HG03097 (cell line): ENCODE measurements at regions not wholly inside any gene's neighbourhood (a gene's known extent, or its start where the extent isn't known, plus 50 kb on each side); places are given as distances from the start of the nearest gene placed in this dataset.

Experiments
- ATAC-seq: cut with Tn5 transposase; IDR thresholded peaks from one replicate; pipeline ENCODE4 v1.9.1; 2021; ENCODE audit not compliant: unreplicated experiment, low FRiP score

DNA sequence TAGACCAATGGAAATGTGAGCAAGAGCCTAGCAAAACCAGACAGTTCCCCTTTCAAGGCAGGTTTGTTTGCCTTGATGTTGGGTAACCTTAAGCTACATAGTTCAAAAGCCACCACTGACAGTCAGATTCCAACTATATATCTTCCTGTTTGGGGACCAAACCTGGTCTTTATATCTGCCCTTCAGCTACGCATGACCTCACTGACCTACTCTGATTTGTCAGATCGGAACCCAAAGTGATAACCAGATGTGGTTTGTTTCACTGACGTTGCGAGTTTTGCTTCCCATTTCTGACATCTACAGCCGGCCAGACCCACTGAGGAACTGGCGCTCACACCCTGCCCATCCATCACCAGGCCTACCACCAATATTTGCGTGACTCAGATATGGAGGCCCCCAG lies 361.1 kb upstream of the CHRM3 start:
- ATAC-seq: no peak

- ATAC-seq: no peak
Measured at GRCh38 chr1:239023732-239024360, 362.5 kb upstream of the CHRM3 start.

DNA sequence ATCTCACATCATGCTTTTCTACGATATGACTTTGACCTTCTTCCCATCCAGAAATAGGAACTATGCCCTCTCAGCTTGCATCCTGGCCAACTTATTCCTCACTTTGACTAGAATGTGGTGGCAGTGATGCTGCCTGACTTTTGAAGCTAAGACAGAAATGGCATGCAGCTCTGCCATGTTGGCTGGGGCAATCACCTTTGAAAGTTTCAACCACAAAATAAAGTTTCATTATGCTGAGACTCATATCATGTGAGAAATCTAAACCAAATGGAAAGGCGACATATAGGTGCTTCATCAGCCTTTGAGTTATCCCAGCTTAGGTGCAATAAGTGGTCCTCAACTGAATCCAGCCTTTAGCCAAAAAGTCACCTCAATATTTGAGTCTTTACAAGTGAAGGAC lies 370.0 kb upstream of the CHRM3 start:
- ATAC-seq: no peak

GRCh38 chr1:239011382-239011781 lies 375.0 kb upstream of the CHRM3 start:
- ATAC-seq: no peak

DNA sequence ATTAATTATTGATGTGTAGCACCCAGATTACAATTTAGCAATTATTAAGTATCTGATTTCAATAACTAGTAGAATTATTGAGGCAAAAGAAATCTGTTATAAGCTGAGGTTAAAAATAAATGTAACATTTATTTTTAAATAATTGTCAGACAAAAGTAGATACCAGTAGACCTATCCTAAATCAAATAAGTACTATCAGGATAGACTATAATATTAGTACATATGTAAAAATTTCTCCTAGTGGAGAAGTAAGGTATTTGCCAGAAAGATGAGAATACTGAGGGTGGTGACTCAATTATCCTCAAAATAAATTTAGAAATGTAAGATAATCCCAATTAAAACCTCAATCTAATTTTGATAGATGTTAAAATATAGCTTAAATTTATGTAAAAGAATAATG lies 377.8 kb upstream of the CHRM3 start:
- ATAC-seq: no peak

GRCh38 chr1:239006276-239006675 lies 380.1 kb upstream of the CHRM3 start:
- no peak for ATAC-seq

- ATAC-seq: no peak
Measured at GRCh38 chr1:238999944-239000343, 386.4 kb upstream of the CHRM3 start.

DNA sequence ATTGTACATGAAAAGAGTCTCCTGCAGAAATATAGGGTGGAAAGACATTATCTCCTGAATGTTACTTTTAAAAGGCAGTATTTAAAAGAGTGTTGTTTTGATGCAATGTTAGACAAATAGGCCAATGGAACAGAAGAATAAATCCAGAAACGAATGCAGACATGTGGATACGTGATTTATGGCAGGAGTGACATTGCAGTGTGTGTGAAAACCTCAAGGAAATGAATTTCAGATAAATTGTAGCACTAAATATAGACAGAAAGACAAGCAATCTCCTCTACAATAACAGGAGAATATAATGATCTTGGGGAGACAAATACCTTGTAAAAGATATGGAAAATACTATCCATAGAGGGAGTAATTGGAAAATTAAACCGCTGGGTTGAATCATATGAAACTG lies 387.8 kb upstream of the CHRM3 start:
- no peak for ATAC-seq

- no peak for ATAC-seq
Measured at GRCh38 chr1:238991765-238992495, 394.4 kb upstream of the CHRM3 start.

DNA sequence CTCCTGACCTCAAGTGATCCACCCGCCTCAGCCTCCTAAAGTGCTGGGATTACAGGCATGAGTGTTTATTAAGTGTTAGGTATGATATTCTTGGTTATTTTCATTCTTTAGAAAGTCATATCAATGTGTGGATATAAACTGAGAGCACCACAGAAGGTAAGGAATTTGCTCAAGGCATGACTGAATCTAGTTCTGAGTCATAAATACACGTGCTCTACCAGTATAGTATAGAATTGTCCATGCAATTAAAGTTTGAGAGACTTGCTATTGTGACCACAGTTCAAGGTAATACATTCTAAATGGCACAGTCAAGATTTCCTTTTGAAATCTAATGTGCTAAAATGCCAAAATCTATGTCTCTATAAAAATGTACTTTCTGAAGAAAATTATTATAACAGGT lies 401.1 kb upstream of the CHRM3 start:
- ATAC-seq: no peak

DNA sequence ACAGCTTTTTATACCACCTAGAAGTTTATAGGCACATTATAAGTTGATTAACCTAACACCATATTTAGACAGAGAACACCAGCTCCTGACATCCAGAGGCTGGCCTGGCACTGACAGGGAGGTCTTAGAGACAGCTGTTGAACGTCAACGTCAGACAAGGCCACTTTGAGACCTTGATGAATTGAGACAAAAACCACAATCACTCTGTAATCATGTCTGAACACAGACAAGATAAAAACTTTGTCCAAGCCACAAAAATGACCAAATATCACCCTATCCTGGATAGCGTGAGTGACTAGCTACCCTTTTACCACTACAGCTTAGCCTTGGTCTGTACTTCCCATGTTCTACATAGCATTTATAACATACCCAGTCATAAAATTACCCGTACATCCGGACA lies 403.6 kb upstream of the CHRM3 start:
- ATAC-seq: no peak

DNA sequence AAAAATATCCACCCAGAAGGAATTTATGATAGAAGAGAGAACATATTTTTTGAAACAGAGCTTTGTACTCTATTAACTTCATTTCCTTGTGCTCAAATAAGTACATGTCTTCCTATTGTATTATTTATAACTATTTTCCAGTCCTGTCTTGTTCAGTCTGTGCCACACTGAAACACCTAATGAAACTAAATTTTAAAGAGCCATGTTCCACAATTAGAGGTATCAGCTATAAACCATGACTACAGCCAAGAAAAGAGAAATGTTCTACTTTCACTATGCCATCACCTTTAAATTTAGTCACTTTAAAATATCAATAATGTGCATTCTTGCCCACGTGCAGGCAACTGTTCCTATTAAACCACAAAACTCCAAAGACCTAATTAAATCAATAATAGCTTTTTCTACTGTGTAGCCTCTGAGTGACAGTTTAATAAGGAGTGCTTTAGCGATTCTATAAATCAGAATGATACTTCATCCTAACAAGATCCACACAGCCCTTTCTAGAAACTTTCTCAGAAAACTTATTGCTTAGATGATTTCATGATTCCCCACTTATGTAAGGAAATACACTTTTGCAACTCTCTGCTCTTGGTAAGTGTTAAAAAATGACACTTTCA lies 404.9 kb upstream of the CHRM3 start:
- no peak for ATAC-seq

DNA sequence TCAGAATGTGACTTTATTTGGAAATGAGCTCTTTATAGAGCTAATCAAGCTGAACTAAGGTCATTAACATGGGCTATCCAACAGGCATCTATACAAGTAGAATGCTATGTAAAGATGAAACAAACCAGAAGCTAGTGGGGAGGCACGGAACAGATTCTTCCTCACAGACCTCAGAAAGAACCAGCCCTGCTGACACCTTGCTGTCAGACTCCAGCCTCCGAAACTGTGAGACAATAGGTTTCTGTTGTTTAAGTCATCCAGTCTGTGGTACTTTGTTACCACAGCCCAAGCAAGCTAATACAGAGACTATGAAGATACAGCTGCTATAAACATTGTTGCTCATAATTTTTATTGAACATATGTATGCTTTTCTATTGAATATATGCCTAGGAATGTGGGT lies 406.3 kb upstream of the CHRM3 start:
- ATAC-seq: no peak

GRCh38 chr1:238964631-238965030 lies 421.7 kb upstream of the CHRM3 start:
- ATAC-seq: no peak

DNA sequence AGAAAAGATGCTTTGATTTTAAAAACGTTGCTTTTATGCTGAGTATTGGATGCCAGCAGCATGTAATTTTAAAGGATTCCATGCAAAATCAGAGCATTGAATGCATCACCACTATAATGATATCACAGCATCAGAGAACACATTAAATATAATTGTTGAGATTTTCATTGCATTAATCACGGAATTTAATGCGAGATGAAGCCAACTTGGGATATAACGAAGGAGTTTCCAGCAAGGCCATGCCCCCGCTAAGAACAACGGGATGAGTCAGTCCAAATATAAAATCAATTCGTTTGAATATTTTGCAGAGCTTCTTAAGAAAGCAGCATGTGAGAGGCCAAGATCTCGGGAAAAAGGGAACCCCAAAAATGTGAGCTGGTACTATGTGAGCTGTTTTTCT lies 423.4 kb upstream of the CHRM3 start:
- no peak for ATAC-seq

DNA sequence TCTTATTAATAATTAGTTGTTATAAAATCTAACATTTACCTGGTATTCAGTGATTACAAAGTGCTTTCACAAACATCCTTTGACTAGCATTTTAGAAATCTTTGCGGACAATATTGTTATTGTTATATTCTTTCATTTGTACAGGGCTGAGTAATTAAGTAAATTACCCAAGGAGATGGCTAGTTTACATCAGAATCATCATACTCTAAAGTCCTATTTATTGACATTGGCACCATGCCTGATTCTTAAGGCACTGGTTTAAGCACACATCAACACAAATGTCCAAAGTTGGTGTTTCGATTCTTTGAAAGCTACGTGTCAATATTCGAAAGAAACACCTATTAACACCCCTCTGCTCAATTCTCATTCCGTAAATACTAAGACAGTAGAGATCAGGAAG lies 424.6 kb upstream of the CHRM3 start:
- no peak for ATAC-seq

DNA sequence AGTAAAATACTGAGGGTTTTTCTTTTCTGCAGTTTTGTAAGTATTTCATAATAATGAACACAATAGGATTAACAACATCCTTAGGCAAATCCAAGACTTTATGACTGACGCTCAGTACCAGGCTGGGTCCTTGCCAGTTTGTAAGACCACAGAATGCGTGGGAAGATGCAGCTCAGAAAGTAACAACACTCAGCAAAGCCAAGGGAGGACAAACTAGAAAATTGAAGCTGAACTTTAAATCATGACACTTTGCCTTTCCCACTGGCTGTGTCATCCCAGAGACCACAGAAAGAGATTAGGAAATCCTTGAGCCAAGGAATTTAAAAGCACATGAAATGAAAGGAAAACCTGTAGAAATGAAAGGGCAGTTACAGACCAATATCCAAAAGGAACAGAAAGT lies 426.3 kb upstream of the CHRM3 start:
- ATAC-seq: no peak

- ATAC-seq: no peak
Measured at GRCh38 chr1:238955934-238956333, 430.4 kb upstream of the CHRM3 start.

GRCh38 chr1:238954865-238955264 lies 431.5 kb upstream of the CHRM3 start:
- no peak for ATAC-seq

DNA sequence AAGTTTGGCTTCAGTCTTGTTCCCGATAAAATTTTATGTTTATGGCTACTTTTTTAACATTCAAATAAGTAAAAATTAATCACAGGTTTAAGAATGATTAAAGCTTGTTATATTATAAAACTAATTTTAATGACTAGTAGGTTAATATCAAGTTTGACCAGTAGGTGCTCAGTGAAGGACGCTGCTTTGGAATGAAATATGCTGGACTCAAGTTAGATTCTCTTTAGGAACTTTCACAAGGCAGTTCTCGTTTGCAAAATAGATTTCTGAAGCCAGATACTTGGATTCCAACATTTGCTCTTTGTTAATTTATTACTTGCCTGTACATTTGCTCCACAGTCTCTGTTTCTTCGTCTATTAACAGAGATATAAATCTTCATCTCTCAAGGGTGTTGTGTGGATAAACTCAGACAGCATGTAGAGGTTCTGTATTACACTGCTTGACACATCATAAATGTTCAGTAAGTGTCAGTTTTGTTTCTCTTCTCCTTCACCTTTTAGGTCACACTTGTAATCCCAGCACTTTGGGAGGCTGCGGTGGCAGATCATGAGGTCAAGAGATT lies 432.8 kb upstream of the CHRM3 start:
- no peak for ATAC-seq

DNA sequence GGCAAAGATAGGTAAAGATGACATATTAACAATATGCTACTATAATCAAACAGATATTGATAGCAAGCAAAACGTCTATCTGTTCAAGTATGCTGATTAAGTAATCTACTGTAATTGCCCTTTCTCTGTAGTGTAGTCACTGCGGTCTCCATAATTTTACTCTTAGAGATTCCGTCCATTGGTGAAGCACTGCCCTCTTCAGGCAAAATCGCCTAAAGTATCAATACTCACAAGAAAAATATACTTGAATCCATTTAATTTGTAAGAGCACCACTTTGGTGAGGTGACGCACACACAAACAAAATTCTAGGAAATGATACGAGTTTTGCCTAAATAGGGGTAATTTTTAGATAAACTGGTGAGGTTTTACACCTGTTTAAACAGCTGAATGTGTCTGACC lies 434.6 kb upstream of the CHRM3 start:
- ATAC-seq: no peak

DNA sequence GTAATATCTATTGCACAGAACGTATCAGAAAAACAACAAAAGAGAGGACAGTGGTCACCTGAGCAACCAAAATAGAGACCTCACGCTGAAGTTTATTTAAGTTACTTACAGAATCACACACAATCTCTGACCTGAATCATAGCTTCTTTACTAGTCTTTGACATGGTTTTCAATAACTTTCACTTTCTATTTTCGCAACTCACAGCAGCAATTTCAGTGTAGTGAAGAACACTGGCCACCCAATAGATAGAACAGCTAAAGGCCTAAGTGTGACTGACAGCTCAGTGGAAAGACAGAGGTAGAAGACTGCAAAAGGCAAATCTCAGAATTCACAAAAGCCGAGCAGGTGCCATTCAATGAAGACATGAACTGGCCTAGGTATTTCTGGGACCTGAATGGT lies 435.6 kb upstream of the CHRM3 start:
- ATAC-seq: no peak
